Astrocyte (in vitro differentiated cells and primary cell): ENCODE measurements at regions not wholly inside any gene's neighbourhood (a gene's known extent, or its start where the extent isn't known, plus 50 kb on each side); places are given as distances from the start of the nearest gene placed in this dataset.
A peak's percentile ranks its signal among the peaks of the same experiment; 100 is the strongest.

Experiments used
- DNase-seq: peaks from one replicate; pipeline ENCODE4 v3.0.0-alpha.2; 2010; ENCODE audit warnings: low read depth
- FAIRE-seq: peaks from 2 replicates; lab custom pipeline; 2011; peaks lifted over from hg19 to GRCh38; lab: Jason Lieb, UNC
- H2AFZ ChIP-seq: 2 replicates; pipeline ENCODE4 v1.6.0; 2012; ENCODE audit warnings: low read depth, low read length, inconsistent platforms
- H3K27ac ChIP-seq: 2 replicates; pipeline ENCODE4 v1.5.1; 2011; ENCODE audit warnings: low read depth, low read length, inconsistent platforms
- H3K27me3 ChIP-seq: 2 replicates; pipeline ENCODE4 v1.6.0; 2011; ENCODE audit warnings: low read length, inconsistent platforms; ENCODE audit not compliant: insufficient read depth
- H3K36me3 ChIP-seq: 2 replicates; pipeline ENCODE4 v1.5.1; 2011; ENCODE audit warnings: low read length, inconsistent platforms; ENCODE audit not compliant: insufficient read depth
- H3K4me1 ChIP-seq: 2 replicates; pipeline ENCODE4 v1.5.1; 2011; ENCODE audit warnings: low read length, inconsistent platforms; ENCODE audit not compliant: insufficient read depth
- H3K4me2 ChIP-seq: 2 replicates; pipeline ENCODE4 v1.6.0; 2012; ENCODE audit warnings: low read length, inconsistent platforms
- H3K4me3 ChIP-seq: 2 replicates; pipeline ENCODE4 v1.5.1; 2011; ENCODE audit warnings: low read depth, mild to moderate bottlenecking, low read length, inconsistent platforms; ENCODE audit not compliant: insufficient read depth
- H3K79me2 ChIP-seq: 2 replicates; pipeline ENCODE4 v1.6.0; 2012; ENCODE audit warnings: mild to moderate bottlenecking, low read length, inconsistent platforms; ENCODE audit not compliant: insufficient read depth
- H3K9ac ChIP-seq: 2 replicates; pipeline ENCODE4 v1.6.0; 2012; ENCODE audit warnings: mild to moderate bottlenecking, low read length, inconsistent platforms
- H3K9me3 ChIP-seq: 2 replicates; pipeline ENCODE4 v1.5.1; 2012; ENCODE audit warnings: low read depth, mild to moderate bottlenecking, low read length, inconsistent platforms; ENCODE audit not compliant: insufficient read depth
- H4K20me1 ChIP-seq: 2 replicates; pipeline ENCODE4 v1.6.0; 2012; ENCODE audit warnings: low read length, inconsistent platforms; ENCODE audit not compliant: insufficient read depth
- H3K27ac Mint-ChIP-seq: one replicate; pipeline ENCODE4 v1.8.0; 2021; ENCODE audit warnings: mild to moderate bottlenecking, mixed read lengths; ENCODE audit not compliant: unreplicated experiment
- H3K27me3 Mint-ChIP-seq: one replicate; pipeline ENCODE4 v1.8.0; 2021; ENCODE audit warnings: low read depth, mixed read lengths; ENCODE audit not compliant: unreplicated experiment
- H3K36me3 Mint-ChIP-seq: one replicate; pipeline ENCODE4 v1.8.0; 2021; ENCODE audit warnings: low read depth, mixed read lengths; ENCODE audit not compliant: unreplicated experiment
- H3K4me1 Mint-ChIP-seq: one replicate; pipeline ENCODE4 v1.8.0; 2021; ENCODE audit warnings: low read depth, mixed read lengths; ENCODE audit not compliant: unreplicated experiment
- H3K4me3 Mint-ChIP-seq: one replicate; pipeline ENCODE4 v1.8.0; 2021; ENCODE audit warnings: mild to moderate bottlenecking, moderate library complexity, mixed read lengths; ENCODE audit not compliant: unreplicated experiment
- H3K9me3 Mint-ChIP-seq: one replicate; pipeline ENCODE4 v1.8.0; 2021; ENCODE audit warnings: mild to moderate bottlenecking, mixed read lengths; ENCODE audit not compliant: unreplicated experiment
- CTCF ChIP-seq: IDR thresholded peaks from 2 replicates; pipeline ENCODE4 v1.5.1; 2011; ENCODE audit warnings: low read depth, mild to moderate bottlenecking, inconsistent platforms, low read length, moderate library complexity; ENCODE audit not compliant: insufficient read depth
- EZH2 ChIP-seq: IDR thresholded peaks from 2 replicates; pipeline ENCODE4 v1.6.1; 2012; ENCODE audit warnings: mild to moderate bottlenecking, low read length, inconsistent platforms; ENCODE audit not compliant: insufficient read depth

- peaks cover 7% of the 10 kb centered on the region for H3K4me1 Mint-ChIP-seq
Observed at GRCh38 chr13:80263745-80264513, 77.0 kb downstream of the SPRY2 start.

GRCh38 chr13:80262051-80262695 is 78.8 kb downstream of the SPRY2 start:
- Histone ChIP-seq H3K27ac (no peak overlapping the region), H3K4me3 (no peak overlapping the region), H3K36me3 (no peaks in the 10 kb centered on the region), H3K4me1 (no peaks in the 10 kb centered on the region), H4K20me1 (no peaks in the 10 kb centered on the region), H3K9ac (no peak overlapping the region), H3K79me2 (no peaks in the 10 kb centered on the region), H3K27me3 (no peaks in the 10 kb centered on the region), H3K9me3 (no peaks in the 10 kb centered on the region), H3K4me2 (no peak overlapping the region), H2AFZ (no peak overlapping the region)
- FAIRE-seq (no peak), DNase-seq (no peak)
- Mint-ChIP-seq H3K36me3 (no peaks in the 10 kb centered on the region), H3K4me3 (no peak overlapping the region), H3K4me1 (peaks cover 7% of the 10 kb centered on the region), H3K27me3 (no peaks in the 10 kb centered on the region), H3K27ac (peak overlapping the region; percentile 43), H3K9me3 (peaks cover 17% of the 10 kb centered on the region)
- TF ChIP-seq CTCF (no peak), EZH2 (no peak)

More at GRCh38 chr13:80263745-80264513, 77.0 kb downstream of the SPRY2 start:
- H3K27me3 Mint-ChIP-seq: no peaks in the 10 kb centered on the region
- DNase-seq: no peak
- Histone ChIP-seq H3K9me3 (no peaks in the 10 kb centered on the region), H2AFZ (no peak overlapping the region), H3K4me2 (no peak overlapping the region), H3K27me3 (no peaks in the 10 kb centered on the region), H3K4me1 (no peaks in the 10 kb centered on the region), H4K20me1 (no peaks in the 10 kb centered on the region), H3K4me3 (no peak overlapping the region), H3K27ac (no peak overlapping the region), H3K9ac (no peak overlapping the region), H3K36me3 (no peaks in the 10 kb centered on the region), H3K79me2 (no peaks in the 10 kb centered on the region)
- no peaks in the 10 kb centered on the region for H3K36me3 Mint-ChIP-seq
- peaks cover 14% of the 10 kb centered on the region for H3K9me3 Mint-ChIP-seq
- no peak overlapping the region for H3K4me3 Mint-ChIP-seq
- no peak overlapping the region for H3K27ac Mint-ChIP-seq
- no peak for TF ChIP-seq EZH2
- TF ChIP-seq CTCF: no peak
- no peak for FAIRE-seq

GRCh38 chr13:80259159-80259558 is 81.8 kb downstream of the SPRY2 start:
- Histone ChIP-seq H3K9ac (no peak overlapping the region), H4K20me1 (no peaks in the 10 kb centered on the region), H3K79me2 (no peaks in the 10 kb centered on the region), H3K4me3 (no peak overlapping the region), H3K27me3 (no peaks in the 10 kb centered on the region), H3K36me3 (no peaks in the 10 kb centered on the region), H3K27ac (no peak overlapping the region), H2AFZ (no peak overlapping the region), H3K4me1 (no peaks in the 10 kb centered on the region), H3K9me3 (no peaks in the 10 kb centered on the region), H3K4me2 (no peak overlapping the region)
- peak; percentile 9 for FAIRE-seq
- TF ChIP-seq EZH2: no peak
- TF ChIP-seq CTCF: no peak
- peaks cover 7% of the 10 kb centered on the region for H3K4me1 Mint-ChIP-seq
- H3K9me3 Mint-ChIP-seq: peaks cover 17% of the 10 kb centered on the region
- no peaks in the 10 kb centered on the region for H3K36me3 Mint-ChIP-seq
- no peaks in the 10 kb centered on the region for H3K27me3 Mint-ChIP-seq
- no peak overlapping the region for H3K27ac Mint-ChIP-seq
- no peak overlapping the region for H3K4me3 Mint-ChIP-seq
- DNase-seq: no peak
